NCI-H774 (cell line): ENCODE measurements at regions not wholly inside any gene's neighbourhood (a gene's known extent, or its start where the extent isn't known, plus 50 kb on each side); places are given as distances from the start of the nearest gene placed in this dataset.

Experiments used
- DNase-seq: peaks from one replicate; lab custom pipeline; 2025; lab: John Stamatoyannopoulos, UW

- DNase-seq: no peak
Observed at GRCh38 chr6:166009385-166010031, 158.1 kb downstream of the TBXT start.

- DNase-seq: no peak
Observed at GRCh38 chr6:166008441-166009369, 158.9 kb downstream of the TBXT start.

- DNase-seq: no peak
Observed at GRCh38 chr6:166007349-166008263, 160.0 kb downstream of the TBXT start.

DNA sequence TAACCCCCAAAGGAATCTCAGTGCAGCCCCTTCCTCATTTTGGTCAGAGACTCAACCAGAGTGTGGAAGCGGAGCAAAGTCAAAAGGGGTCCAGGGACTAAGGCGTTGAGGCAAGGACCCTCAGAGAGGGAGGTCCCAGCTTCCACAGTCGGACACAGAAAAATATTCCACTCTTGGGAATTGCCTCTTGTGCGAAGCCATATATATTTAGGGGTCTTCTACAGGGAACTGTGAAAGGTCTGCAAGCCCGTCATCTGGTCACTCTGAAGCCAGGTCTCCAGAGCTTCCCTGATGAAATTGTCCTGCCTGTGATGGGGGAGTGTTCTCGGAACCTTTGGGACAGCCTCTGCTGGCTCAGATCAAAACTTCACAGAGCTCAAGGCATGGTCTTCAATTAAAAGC is 160.8 kb downstream of the TBXT start:
- no peak for DNase-seq

DNA sequence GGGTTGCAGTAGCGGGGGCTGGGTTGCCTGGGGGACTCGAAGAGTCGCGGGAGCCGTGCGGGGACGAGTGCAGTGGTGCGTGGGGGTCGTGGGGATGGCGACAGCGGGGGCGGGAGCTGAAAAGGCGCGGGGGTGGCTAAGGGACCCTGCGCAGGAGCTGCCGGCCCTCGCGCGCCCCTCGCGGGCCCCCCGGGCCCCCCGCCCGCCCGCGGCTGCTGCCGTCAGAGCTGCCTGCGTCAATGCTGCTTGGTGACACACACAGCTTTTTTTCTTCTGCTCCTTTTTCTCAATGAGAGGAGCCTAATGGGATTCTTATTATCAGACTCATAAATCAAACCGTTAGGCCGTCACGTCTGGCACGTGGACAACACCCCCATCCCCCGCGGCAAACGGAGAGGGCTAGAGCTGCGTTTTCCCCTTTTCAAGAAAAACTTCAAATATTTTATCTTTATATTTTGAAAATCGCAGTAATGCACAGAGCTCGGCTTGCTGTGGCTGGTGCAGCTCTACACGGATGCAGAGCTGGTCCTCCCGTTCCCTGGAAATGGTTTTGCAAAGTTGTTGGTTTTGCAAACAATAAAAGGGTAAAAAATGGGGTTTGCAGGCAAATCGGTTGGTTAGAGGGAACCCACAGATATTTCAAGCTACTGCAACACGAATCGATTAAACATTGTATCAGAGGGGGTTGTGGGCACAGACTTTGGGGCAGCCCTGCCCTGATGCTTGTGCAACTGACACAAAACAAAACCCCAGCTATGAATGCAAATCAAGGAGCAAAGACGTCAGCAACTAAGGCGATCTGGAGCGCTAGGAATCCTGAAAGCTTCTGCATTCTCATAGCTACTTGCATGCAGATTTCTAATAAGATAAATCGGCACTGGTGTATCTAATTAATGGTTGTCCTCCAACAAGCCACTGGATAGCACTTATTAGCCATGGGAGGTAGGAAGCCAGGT is 161.4 kb downstream of the TBXT start:
- DNase-seq: peak; percentile 83

GRCh38 chr6:166005401-166005943 is 162.2 kb downstream of the TBXT start:
- peak; percentile 38 for DNase-seq

GRCh38 chr6:166004876-166005275 is 162.8 kb downstream of the TBXT start:
- DNase-seq: no peak

- DNase-seq: no peak
Observed at GRCh38 chr6:166004471-166004870, 163.2 kb downstream of the TBXT start.

DNA sequence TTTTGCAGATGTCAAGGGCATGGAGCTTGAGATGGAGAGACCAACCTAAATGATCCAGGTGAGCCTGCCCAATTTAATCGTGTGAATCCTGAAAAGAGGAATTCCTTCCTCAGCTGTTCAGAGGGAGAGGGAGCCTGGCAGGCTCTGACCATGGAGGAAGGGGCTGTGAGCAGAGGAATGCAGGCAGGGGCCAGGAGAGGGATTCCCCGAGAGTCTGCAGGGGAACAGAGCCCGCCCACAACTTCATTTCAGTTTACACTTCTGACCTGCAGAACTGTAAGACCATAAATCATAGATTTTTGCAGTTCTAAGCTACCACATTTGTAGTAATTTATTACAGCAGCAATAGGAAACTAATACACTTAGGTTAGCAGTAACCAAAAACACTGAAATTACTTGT is 164.1 kb downstream of the TBXT start:
- DNase-seq: no peak

DNA sequence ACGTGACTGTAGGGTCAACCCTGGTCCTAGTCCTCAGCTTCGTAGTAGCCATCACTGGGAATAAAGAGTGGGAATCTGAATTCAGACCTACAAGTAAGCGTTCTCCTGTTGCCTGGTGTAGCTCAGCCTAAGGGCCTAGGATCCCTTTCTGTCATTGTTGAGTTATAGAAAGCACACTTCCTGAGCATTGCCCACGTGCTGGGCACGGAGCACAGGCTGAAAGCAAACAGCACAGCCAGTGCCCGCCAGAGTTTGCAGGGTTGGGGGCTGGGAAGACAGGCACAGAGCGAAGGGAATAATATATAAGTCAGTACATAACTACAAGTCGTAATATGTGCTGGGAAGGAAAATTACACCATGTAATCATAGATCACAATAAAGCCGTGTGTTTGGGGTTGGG is 166.3 kb downstream of the TBXT start:
- no peak for DNase-seq

- DNase-seq: no peak
Observed at GRCh38 chr6:165999279-165999678, 168.4 kb downstream of the TBXT start.

DNA sequence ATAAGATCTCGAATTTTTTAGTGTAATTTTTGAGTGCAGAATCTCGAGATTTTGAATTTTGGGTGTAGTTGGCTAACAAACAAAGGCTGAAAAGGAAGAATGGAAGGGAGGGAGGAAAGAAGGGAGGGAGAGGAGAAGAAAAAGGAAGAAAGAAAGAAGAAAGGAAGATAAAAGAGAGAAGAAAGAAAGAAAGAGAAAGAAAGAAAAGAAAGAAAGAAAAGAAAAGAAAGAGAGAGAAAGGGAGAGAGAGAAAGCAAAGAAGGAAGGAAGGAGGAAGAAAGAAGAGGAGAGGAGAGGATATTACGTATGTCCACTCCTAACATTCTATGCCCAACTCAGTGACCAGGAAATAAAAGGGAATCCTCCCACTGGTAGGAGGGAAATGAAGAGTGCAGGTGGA is 169.6 kb downstream of the TBXT start:
- DNase-seq: no peak

- DNase-seq: no peak
Observed at GRCh38 chr6:165991341-165991740, 176.3 kb downstream of the TBXT start.

DNA sequence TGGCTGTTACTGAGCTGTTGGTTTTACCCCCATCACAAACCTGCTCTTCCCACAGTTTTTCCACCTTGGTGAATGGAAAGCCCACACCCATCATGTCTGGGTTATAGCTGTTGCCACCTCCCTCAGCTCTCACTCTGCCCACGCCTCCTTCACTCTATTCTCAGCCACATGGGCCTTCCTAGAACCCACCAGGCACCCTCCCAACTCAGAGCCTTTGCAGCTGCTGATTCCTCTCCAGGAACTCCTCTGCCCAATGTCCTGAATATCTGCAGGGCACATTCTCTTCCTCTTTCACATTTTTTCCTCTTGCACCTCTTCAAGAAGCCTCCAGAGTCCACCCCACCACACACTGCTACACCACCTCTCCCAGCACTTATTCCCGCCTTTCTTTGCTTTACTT is 177.4 kb downstream of the TBXT start:
- DNase-seq: no peak

DNA sequence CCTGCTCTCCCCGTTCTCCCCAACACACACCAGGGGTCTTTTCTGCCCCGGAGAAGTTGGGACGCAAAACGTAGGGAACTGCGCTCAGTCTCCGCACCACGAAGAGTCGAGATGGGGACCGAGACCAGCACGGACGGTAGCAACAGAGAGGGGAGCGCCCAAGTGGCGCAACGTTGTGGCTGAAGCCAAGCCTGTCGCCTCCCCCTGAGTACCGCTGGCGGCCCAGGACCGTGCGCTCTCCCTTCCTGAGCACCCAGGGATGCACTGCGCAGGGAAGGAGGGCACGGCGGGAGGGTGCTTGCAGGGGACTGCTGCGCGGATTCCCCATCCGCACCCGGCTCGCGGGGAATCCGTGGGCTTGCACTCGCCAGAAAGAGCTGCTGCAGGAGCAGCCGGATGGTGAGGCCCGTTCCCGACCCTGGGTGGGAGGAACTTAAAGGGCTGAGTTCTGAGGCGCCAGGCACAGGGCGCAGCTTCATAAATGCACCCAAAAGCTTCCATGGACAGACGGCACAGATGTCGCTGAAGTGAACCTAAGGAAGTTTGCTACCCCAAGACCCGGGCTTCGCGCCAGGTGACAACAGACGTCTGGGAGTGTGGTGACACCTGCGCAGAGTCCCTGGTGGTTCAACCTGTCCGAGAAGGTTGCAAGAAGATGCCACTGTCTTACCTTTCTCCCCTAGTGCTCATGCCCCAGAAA is 178.7 kb downstream of the TBXT start:
- DNase-seq: no peak

DNA sequence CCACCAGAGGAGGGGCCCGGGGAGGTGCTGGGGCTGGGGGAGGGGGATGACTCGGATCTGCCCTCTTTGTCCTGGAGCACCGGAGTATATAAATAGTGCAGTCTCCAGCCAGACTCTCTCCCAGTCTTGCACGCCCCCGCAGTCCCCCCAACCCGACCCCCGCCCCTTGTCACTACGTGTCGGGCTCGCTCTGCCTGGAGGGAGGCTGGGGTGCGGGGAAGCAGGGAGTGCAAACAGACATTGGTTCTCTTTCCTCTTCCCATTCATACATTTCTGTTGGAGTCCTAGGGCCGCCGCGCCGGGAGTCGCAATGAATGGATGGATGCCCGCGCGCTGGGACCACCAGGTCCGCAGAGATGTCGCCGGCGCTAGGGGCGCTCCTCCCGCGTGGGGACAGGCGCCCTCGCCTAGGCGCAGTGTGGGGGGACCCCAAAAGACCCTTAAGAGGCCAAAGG is 179.3 kb downstream of the TBXT start:
- no peak for DNase-seq

DNA sequence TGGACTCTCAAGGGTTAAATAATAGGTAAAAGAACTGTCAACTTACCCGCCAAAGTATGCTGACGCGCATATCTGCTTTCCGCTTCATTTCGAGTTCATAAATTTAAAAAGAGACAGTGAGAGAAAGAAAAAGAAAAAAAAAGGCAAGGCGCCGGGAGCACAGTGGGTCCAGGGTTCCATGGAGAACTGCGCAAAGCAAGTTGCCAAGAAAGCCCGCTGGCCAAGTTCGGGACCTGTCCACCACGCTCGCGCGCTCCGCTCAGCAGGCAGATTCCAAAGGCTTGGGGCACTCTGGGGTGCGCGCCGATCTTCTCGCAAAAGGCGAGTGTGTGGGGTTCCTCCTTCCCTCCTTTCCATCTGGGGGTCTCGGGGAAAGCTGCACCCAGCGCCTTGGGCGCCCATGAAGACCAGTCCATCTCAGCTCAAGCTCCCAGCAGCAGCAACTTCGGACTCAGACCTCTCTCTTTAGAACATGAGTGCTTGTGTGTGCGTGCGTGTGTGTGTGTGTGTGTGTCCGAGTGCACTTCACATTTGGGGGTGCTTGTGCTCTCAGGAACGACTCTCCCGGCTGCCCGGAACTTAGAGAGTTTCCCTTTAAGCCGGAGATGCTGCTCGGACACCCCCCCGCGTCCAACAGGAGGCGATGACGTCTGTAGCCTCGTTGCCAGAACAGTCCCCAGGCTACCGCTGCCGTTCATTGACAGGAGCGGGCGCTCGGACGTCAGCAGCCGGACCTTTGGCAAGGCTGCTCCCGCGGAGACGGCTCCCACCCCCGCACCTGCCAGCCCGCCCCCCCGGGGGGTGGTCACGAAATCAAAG is 180.0 kb downstream of the TBXT start:
- no peak for DNase-seq

GRCh38 chr6:165986914-165987482 is 180.7 kb downstream of the TBXT start:
- no peak for DNase-seq
